WTC11 (cell line): ENCODE measurements at regions not wholly inside any gene's neighbourhood (a gene's known extent, or its start where the extent isn't known, plus 50 kb on each side); places are given as distances from the start of the nearest gene placed in this dataset.

Experiments used
- ATAC-seq: fragments of 200-7000 bp; cut with Tn5 transposase; 2 replicates; pipeline ENCODE4 v1.10.0; 2021; ENCODE audit warnings: mild to moderate bottlenecking, moderate library complexity
- CTCF ChIA-PET: fragments of 300-600 bp; sonication (Branson Sonifier 250); formaldehyde crosslinking; loops from one replicate; lab custom pipeline; 2021; ENCODE audit warnings: antibody characterized with exemption; lab: Charles Lee
- POLR2A ChIA-PET: fragments of 350-600 bp; sonication (Branson Sonifier 250); formaldehyde crosslinking; loops from one replicate; lab custom pipeline; 2021; ENCODE audit warnings: antibody characterized with exemption; lab: Charles Lee
- DNase-seq: peaks from one replicate; pipeline ENCODE4 v3.0.0; 2021; ENCODE audit warnings: low spot score
- H3K27ac Mint-ChIP-seq: 2 replicates; pipeline ENCODE4 v1.8.0; 2021; ENCODE audit warnings: mixed read lengths
- H3K27me3 Mint-ChIP-seq: 2 replicates; pipeline ENCODE4 v1.8.0; 2021; ENCODE audit warnings: low read depth, mild to moderate bottlenecking, moderate library complexity, mixed read lengths
- H3K36me3 Mint-ChIP-seq: 2 replicates; pipeline ENCODE4 v1.8.0; 2021; ENCODE audit warnings: mixed read lengths
- H3K4me1 Mint-ChIP-seq: 2 replicates; pipeline ENCODE4 v1.8.0; 2022; ENCODE audit warnings: mixed read lengths
- H3K4me3 Mint-ChIP-seq: 2 replicates; pipeline ENCODE4 v1.8.0; 2021; ENCODE audit warnings: mild to moderate bottlenecking, moderate library complexity, mixed read lengths
- H3K9me3 Mint-ChIP-seq: 2 replicates; pipeline ENCODE4 v1.8.0; 2021; ENCODE audit warnings: mixed read lengths
- CREB1 ChIP-seq: sonication (generic); formaldehyde crosslinking; IDR thresholded peaks from 2 replicates; pipeline ENCODE4 v1.8.0; 2023; ENCODE audit warnings: mild to moderate bottlenecking, missing genetic modification reagents
- CREM ChIP-seq: sonication (generic); formaldehyde crosslinking; IDR thresholded peaks from 2 replicates; pipeline ENCODE4 v1.8.1; 2022; ENCODE audit warnings: mild to moderate bottlenecking, missing genetic modification reagents, moderate library complexity
- ELF4 ChIP-seq: sonication (generic); formaldehyde crosslinking; IDR thresholded peaks from 2 replicates; pipeline ENCODE4 v1.8.1; 2022; ENCODE audit warnings: low read depth, mild to moderate bottlenecking, moderate library complexity, missing genetic modification reagents
- ESRRA ChIP-seq: sonication (generic); formaldehyde crosslinking; IDR thresholded peaks from 2 replicates; pipeline ENCODE4 v1.8.1; 2022; ENCODE audit warnings: mild to moderate bottlenecking, missing genetic modification reagents, borderline replicate concordance
- JAZF1 ChIP-seq: fragments of 250-450 bp; sonication (Bioruptor Pico); IDR thresholded peaks from 2 replicates; pipeline ENCODE4 v1.9.0; 2021; ENCODE audit warnings: moderate library complexity, mild to moderate bottlenecking, inconsistent platforms
- MXD4 ChIP-seq: fragments of 250-450 bp; sonication (Bioruptor Pico); IDR thresholded peaks from 2 replicates; pipeline ENCODE4 v1.8.0; 2021; ENCODE audit warnings: mild to moderate bottlenecking, moderate library complexity, borderline replicate concordance
- SP1 ChIP-seq: sonication (generic); formaldehyde crosslinking; conservative IDR thresholded peaks from 2 replicates; pipeline ENCODE4 v1.8.1; 2022; ENCODE audit warnings: missing genetic modification reagents
- TEAD1 ChIP-seq: sonication (generic); formaldehyde crosslinking; IDR thresholded peaks from 2 replicates; pipeline ENCODE4 v1.8.0; 2022; ENCODE audit warnings: mild to moderate bottlenecking, missing genetic modification reagents
- TEAD4 ChIP-seq: sonication (generic); formaldehyde crosslinking; IDR thresholded peaks from 2 replicates; pipeline ENCODE4 v1.8.0; 2022; ENCODE audit warnings: mild to moderate bottlenecking, missing genetic modification reagents
- ZNF232 ChIP-seq: sonication (generic); formaldehyde crosslinking; IDR thresholded peaks from 2 replicates; pipeline ENCODE4 v1.8.0; 2022; ENCODE audit warnings: mild to moderate bottlenecking, missing genetic modification reagents
- ZNF263 ChIP-seq: sonication (generic); formaldehyde crosslinking; IDR thresholded peaks from 2 replicates; pipeline ENCODE4 v1.8.1; 2022; ENCODE audit warnings: low read depth, mild to moderate bottlenecking, moderate library complexity, missing genetic modification reagents
- ZNF317 ChIP-seq: sonication (generic); formaldehyde crosslinking; IDR thresholded peaks from 2 replicates; pipeline ENCODE4 v1.8.1; 2023; ENCODE audit warnings: low read depth, mild to moderate bottlenecking, moderate library complexity, missing genetic modification reagents, borderline replicate concordance
- TF ChIP-seq, protein P1 (sequence below): sonication (generic); formaldehyde crosslinking; IDR thresholded peaks from 2 replicates; pipeline ENCODE4 v1.8.1; 2023; ENCODE audit warnings: mild to moderate bottlenecking, missing genetic modification reagents
- TF ChIP-seq, protein P2 (sequence below): sonication (generic); formaldehyde crosslinking; IDR thresholded peaks from 2 replicates; pipeline ENCODE4 v1.8.0; 2022; ENCODE audit warnings: mild to moderate bottlenecking, missing genetic modification reagents
- TF ChIP-seq, protein P3 (sequence below): fragments of 250-450 bp; sonication (Bioruptor Pico); IDR thresholded peaks from 2 replicates; pipeline ENCODE4 v1.9.0; 2021; ENCODE audit warnings: mild to moderate bottlenecking
- TF ChIP-seq, protein P4 (sequence below): sonication (generic); formaldehyde crosslinking; IDR thresholded peaks from 2 replicates; pipeline ENCODE4 v1.8.1; 2023; ENCODE audit warnings: mild to moderate bottlenecking, missing genetic modification reagents
- TF ChIP-seq, protein P5 (sequence below): sonication (generic); formaldehyde crosslinking; IDR thresholded peaks from 2 replicates; pipeline ENCODE4 v1.8.0; 2022; ENCODE audit warnings: mild to moderate bottlenecking, missing genetic modification reagents
- TF ChIP-seq, protein P6 (sequence below): sonication (generic); formaldehyde crosslinking; IDR thresholded peaks from 2 replicates; pipeline ENCODE4 v1.8.0; 2023; ENCODE audit warnings: missing genetic modification reagents
- TF ChIP-seq, protein P7 (sequence below): fragments of 200-600 bp; IDR thresholded peaks from 2 replicates; pipeline ENCODE4 v1.8.0; 2022; ENCODE audit warnings: antibody characterized with exemption
- TF ChIP-seq, protein P8 (sequence below): sonication (generic); formaldehyde crosslinking; IDR thresholded peaks from 2 replicates; pipeline ENCODE4 v1.8.1; 2023; ENCODE audit warnings: mild to moderate bottlenecking, missing genetic modification reagents, moderate library complexity
- TF ChIP-seq, protein P9 (sequence below): fragments of 250-450 bp; sonication (Bioruptor Pico); conservative IDR thresholded peaks from 2 replicates; pipeline ENCODE4 v1.9.0; 2021; ENCODE audit warnings: mild to moderate bottlenecking

DNA sequence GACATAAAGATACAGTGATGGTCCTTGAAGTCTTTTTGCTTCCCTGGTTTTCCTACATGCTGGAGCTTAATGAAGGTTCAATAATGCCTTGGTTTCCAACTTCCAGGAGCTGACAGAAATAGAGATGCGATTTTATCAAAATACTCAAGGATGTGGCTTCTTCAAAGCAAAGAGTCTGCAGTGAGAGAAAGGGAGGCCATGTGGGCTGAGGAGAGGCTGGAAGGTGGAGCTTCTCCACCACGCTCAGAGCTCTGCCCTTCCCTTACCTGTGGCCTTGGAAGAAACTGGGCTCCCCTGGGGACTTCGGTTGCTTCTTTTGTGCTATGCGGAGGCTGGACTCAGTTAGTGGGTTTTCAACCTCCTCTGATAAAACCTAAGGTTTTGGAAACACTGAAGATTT, 175.0 kb upstream of the APCDD1 start (continued):
- TF ChIP-seq, protein P1, sequence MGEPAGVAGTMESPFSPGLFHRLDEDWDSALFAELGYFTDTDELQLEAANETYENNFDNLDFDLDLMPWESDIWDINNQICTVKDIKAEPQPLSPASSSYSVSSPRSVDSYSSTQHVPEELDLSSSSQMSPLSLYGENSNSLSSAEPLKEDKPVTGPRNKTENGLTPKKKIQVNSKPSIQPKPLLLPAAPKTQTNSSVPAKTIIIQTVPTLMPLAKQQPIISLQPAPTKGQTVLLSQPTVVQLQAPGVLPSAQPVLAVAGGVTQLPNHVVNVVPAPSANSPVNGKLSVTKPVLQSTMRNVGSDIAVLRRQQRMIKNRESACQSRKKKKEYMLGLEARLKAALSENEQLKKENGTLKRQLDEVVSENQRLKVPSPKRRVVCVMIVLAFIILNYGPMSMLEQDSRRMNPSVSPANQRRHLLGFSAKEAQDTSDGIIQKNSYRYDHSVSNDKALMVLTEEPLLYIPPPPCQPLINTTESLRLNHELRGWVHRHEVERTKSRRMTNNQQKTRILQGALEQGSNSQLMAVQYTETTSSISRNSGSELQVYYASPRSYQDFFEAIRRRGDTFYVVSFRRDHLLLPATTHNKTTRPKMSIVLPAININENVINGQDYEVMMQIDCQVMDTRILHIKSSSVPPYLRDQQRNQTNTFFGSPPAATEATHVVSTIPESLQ (CRISPR knock-in tag) = no peak
- TF ChIP-seq ESRRA (no peak), SP1 (no peak), CREB1 (no peak), CREM (CRISPR knock-in tag) (no peak), ZNF263 (no peak)
- TF ChIP-seq, protein P2, sequence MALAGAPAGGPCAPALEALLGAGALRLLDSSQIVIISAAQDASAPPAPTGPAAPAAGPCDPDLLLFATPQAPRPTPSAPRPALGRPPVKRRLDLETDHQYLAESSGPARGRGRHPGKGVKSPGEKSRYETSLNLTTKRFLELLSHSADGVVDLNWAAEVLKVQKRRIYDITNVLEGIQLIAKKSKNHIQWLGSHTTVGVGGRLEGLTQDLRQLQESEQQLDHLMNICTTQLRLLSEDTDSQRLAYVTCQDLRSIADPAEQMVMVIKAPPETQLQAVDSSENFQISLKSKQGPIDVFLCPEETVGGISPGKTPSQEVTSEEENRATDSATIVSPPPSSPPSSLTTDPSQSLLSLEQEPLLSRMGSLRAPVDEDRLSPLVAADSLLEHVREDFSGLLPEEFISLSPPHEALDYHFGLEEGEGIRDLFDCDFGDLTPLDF (CRISPR knock-in tag) = no peak
- TF ChIP-seq, all 79 proteins: peak for 0

DNA sequence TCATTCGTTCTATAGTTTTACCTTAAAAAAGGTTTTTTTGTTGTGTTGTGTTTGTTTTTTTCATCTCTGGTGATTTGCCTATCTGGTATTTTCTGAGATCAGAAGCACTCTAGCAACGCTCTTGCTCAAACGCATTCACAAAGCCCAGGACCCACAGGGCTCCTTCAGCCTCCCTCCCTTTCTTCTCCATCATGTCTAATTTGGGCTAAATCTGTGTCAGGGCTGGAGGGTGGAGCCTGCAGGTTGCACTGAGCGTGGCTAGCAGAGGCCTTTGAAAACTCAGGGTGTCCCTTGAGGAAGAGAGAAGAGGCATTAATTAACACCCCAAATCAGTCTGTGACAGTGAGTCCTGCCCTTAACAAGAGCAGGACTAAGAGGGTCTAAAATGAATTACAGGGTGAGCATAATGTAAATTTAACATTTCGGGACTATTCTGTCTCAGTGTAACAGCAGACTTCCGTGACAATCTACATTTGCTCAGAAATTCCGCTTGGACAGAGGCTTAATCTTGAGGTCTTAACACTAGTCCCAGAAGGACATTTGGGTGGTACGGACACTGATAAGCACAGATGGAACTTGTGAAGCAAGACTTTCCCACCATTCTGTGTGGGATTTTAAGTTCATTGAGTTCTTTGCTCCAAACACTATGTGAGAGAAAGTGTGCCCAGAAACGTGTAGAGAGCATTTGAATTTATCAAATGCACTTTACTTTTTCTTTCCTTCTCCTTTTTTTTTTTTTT, 174.4 kb upstream of the APCDD1 start:
- no peaks in the 10 kb centered on the region for H3K9me3 Mint-ChIP-seq
- no peak overlapping the region for H3K27ac Mint-ChIP-seq
- ATAC-seq = no peak
- H3K27me3 Mint-ChIP-seq = no peaks in the 10 kb centered on the region
- CTCF ChIA-PET = no interaction called here
- H3K36me3 Mint-ChIP-seq = no peaks in the 10 kb centered on the region
- DNase-seq = no peak
- POLR2A ChIA-PET = no interaction called here
- H3K4me3 Mint-ChIP-seq = no peak overlapping the region
- no peak for TF ChIP-seq TEAD1 (CRISPR knock-in tag)
- TF ChIP-seq, protein P3, sequence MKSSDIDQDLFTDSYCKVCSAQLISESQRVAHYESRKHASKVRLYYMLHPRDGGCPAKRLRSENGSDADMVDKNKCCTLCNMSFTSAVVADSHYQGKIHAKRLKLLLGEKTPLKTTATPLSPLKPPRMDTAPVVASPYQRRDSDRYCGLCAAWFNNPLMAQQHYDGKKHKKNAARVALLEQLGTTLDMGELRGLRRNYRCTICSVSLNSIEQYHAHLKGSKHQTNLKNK (CRISPR knock-in tag) = no peak
- TF ChIP-seq, protein P4, sequence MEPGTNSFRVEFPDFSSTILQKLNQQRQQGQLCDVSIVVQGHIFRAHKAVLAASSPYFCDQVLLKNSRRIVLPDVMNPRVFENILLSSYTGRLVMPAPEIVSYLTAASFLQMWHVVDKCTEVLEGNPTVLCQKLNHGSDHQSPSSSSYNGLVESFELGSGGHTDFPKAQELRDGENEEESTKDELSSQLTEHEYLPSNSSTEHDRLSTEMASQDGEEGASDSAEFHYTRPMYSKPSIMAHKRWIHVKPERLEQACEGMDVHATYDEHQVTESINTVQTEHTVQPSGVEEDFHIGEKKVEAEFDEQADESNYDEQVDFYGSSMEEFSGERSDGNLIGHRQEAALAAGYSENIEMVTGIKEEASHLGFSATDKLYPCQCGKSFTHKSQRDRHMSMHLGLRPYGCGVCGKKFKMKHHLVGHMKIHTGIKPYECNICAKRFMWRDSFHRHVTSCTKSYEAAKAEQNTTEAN (CRISPR knock-in tag) = no peak
- TF ChIP-seq ZNF317 (CRISPR knock-in tag) = no peak
- TF ChIP-seq, protein P5, sequence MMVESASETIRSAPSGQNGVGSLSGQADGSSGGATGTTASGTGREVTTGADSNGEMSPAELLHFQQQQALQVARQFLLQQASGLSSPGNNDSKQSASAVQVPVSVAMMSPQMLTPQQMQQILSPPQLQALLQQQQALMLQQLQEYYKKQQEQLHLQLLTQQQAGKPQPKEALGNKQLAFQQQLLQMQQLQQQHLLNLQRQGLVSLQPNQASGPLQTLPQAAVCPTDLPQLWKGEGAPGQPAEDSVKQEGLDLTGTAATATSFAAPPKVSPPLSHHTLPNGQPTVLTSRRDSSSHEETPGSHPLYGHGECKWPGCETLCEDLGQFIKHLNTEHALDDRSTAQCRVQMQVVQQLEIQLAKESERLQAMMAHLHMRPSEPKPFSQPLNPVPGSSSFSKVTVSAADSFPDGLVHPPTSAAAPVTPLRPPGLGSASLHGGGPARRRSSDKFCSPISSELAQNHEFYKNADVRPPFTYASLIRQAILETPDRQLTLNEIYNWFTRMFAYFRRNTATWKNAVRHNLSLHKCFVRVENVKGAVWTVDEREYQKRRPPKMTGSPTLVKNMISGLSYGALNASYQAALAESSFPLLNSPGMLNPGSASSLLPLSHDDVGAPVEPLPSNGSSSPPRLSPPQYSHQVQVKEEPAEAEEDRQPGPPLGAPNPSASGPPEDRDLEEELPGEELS = no peak
- no peak for TF ChIP-seq JAZF1 (CRISPR knock-in tag)
- TF ChIP-seq, protein P6, sequence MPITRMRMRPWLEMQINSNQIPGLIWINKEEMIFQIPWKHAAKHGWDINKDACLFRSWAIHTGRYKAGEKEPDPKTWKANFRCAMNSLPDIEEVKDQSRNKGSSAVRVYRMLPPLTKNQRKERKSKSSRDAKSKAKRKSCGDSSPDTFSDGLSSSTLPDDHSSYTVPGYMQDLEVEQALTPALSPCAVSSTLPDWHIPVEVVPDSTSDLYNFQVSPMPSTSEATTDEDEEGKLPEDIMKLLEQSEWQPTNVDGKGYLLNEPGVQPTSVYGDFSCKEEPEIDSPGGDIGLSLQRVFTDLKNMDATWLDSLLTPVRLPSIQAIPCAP (CRISPR knock-in tag) = no peak
- TF ChIP-seq, protein P7, sequence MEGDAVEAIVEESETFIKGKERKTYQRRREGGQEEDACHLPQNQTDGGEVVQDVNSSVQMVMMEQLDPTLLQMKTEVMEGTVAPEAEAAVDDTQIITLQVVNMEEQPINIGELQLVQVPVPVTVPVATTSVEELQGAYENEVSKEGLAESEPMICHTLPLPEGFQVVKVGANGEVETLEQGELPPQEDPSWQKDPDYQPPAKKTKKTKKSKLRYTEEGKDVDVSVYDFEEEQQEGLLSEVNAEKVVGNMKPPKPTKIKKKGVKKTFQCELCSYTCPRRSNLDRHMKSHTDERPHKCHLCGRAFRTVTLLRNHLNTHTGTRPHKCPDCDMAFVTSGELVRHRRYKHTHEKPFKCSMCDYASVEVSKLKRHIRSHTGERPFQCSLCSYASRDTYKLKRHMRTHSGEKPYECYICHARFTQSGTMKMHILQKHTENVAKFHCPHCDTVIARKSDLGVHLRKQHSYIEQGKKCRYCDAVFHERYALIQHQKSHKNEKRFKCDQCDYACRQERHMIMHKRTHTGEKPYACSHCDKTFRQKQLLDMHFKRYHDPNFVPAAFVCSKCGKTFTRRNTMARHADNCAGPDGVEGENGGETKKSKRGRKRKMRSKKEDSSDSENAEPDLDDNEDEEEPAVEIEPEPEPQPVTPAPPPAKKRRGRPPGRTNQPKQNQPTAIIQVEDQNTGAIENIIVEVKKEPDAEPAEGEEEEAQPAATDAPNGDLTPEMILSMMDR = no peak
- TF ChIP-seq, protein P8, sequence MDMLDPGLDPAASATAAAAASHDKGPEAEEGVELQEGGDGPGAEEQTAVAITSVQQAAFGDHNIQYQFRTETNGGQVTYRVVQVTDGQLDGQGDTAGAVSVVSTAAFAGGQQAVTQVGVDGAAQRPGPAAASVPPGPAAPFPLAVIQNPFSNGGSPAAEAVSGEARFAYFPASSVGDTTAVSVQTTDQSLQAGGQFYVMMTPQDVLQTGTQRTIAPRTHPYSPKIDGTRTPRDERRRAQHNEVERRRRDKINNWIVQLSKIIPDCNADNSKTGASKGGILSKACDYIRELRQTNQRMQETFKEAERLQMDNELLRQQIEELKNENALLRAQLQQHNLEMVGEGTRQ (CRISPR knock-in tag) = no peak
- no peak for TF ChIP-seq ESRRA
- TF ChIP-seq, protein P9, sequence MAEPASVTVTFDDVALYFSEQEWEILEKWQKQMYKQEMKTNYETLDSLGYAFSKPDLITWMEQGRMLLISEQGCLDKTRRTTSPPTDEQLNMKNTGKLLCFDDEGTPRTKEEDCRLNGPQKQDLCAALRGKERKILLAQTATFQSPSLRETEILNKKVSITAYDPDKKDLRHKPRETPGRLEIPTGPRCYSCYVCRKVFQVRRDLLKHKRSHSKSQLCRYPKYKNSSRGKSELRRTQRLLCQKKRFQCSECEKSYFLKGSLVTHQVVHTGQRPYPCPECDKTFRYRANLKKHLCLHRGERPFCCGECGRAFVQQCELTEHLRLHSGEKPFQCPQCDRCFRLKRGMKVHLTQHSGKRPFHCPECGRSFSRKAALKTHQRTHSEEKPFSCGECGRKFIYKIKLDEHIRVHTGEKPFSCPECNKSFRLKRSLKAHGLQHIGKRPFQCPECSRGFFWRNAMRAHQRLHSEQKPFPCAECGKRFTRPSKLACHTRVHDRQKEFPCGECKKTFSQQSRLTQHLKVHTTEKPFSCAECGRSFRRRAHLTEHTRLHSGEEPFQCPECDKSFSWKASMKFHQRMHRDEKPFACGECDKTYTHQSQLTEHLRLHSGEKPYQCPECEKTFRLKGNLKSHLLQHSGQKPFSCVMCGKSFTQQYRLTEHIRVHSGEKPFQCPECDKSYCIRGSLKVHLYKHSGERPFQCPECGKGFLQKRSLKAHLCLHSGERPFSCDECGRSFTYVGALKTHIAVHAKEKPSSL (CRISPR knock-in tag) = no peak
- no peak for TF ChIP-seq ELF4
- TF ChIP-seq MXD4 (CRISPR knock-in tag) = no peak
- TF ChIP-seq TEAD4 (CRISPR knock-in tag) = no peak
- TF ChIP-seq ZNF232 (CRISPR knock-in tag) = no peak
- TF ChIP-seq, all 79 proteins: peak for 0
- peaks cover 9% of the 10 kb centered on the region for H3K4me1 Mint-ChIP-seq
